ENCODE measurements at regions not wholly inside any gene's neighbourhood (a gene's known extent, or its start where the extent isn't known, plus 50 kb on each side); places are given as distances from the start of the nearest gene placed in this dataset.

DNA sequence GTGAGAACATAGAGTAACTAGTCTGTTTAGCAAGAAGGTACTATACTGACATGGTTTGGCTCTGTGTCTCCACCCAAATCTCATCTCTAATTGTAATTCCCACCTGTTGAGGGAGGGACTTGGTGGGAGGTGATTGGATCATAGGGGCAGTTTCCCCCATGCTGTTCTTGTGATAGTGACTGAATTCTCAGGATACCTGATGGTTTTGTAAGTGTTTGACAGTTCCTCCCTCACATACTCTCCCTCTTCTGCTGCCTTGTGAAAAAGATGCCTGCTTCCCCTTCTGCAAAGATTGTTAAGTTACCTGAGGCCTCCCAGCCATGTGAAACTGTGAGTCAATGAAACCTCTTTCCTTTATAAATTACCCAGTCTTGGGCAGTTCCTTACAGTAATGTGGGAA lies 240.4 kb upstream of the ST8SIA4 start:
- TF ChIP-seq MXI1 (conservative IDR thresholded peaks at IDR 0.05; ENCODE audit: poor library complexity, severe bottlenecking): no peak
- TF ChIP-seq TAF1 (IDR thresholded peaks at IDR 0.05; ENCODE audit: low read depth): no peak
- TF ChIP-seq, protein P1, sequence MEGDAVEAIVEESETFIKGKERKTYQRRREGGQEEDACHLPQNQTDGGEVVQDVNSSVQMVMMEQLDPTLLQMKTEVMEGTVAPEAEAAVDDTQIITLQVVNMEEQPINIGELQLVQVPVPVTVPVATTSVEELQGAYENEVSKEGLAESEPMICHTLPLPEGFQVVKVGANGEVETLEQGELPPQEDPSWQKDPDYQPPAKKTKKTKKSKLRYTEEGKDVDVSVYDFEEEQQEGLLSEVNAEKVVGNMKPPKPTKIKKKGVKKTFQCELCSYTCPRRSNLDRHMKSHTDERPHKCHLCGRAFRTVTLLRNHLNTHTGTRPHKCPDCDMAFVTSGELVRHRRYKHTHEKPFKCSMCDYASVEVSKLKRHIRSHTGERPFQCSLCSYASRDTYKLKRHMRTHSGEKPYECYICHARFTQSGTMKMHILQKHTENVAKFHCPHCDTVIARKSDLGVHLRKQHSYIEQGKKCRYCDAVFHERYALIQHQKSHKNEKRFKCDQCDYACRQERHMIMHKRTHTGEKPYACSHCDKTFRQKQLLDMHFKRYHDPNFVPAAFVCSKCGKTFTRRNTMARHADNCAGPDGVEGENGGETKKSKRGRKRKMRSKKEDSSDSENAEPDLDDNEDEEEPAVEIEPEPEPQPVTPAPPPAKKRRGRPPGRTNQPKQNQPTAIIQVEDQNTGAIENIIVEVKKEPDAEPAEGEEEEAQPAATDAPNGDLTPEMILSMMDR (IDR thresholded peaks at IDR 0.05; ENCODE audit: poor library complexity, severe bottlenecking): no peak
- TF ChIP-seq POLR2AphosphoS5 (IDR thresholded peaks at IDR 0.05): no peak
- TF ChIP-seq EZH2 (IDR thresholded peaks at IDR 0.05; ENCODE audit: borderline replicate concordance, insufficient read depth, low read length, poor library complexity, severe bottlenecking): no peak
- TF ChIP-seq RAD21 (conservative IDR thresholded peaks at IDR 0.05): no peak
